Esophagus muscularis mucosa (tissue), 4 donors: ENCODE measurements at regions not wholly inside any gene's neighbourhood (a gene's known extent, or its start where the extent isn't known, plus 50 kb on each side); places are given as distances from the start of the nearest gene placed in this dataset.

ENCODE experiments used
- DNase-seq: peaks from one replicate; pipeline ENCODE4 v3.0.0-alpha.2; 2017; ENCODE audit errors: extremely low spot score
- H3K27ac ChIP-seq, 4 donors: fragments of 200-600 bp; sonication (generic); replicated peaks in 1 of 4; 1 replicate in 3 of 4; 2 replicates in 1 of 4; pipeline ENCODE4 v1.5.1; 2016 to 2019; ENCODE audit warnings: mild to moderate bottlenecking in 1 of 4
- H3K27me3 ChIP-seq, 4 donors: fragments of 200-600 bp; sonication (generic); one replicate each; pipeline versions ENCODE4 v1.5.1 to v1.6.0; 2016 to 2019
- H3K36me3 ChIP-seq, 4 donors: fragments of 200-600 bp; sonication (generic); one replicate each; pipeline ENCODE4 v1.5.1; 2016 to 2019
- H3K4me1 ChIP-seq, 4 donors: fragments of 200-600 bp; sonication (generic); one replicate each; pipeline ENCODE4 v1.5.1; 2016 to 2019
- H3K4me3 ChIP-seq, 4 donors: fragments of 200-600 bp; sonication (generic); 1 replicate in 2 of 4; 2 replicates in 2 of 4; pipeline ENCODE4 v1.5.1; 2016 to 2019; ENCODE audit warnings: mild to moderate bottlenecking in 4 of 4, moderate library complexity in 1 of 4
- H3K9me3 ChIP-seq, 4 donors: fragments of 200-600 bp; sonication (generic); 1 replicate in 3 of 4; 2 replicates in 1 of 4; pipeline ENCODE4 v1.5.1; 2016 to 2019
- CTCF ChIP-seq, 3 experiments: fragments of 200-600 bp in 2 of 3; fragments of 450-650 bp in 1 of 3; sonication (generic) in 2 of 3; IDR thresholded peaks; one replicate each; pipeline ENCODE4 v1.5.1; 2017 to 2019; ENCODE audit warnings: antibody characterized with exemption in 3 of 3, mild to moderate bottlenecking in 2 of 3, moderate library complexity in 1 of 3
- EP300 ChIP-seq: sonication (generic); formaldehyde crosslinking; IDR thresholded peaks from one replicate; pipeline ENCODE4 v1.6.1; 2017; ENCODE audit warnings: antibody characterized with exemption
- POLR2A ChIP-seq: fragments of 450-650 bp; IDR thresholded peaks from one replicate; pipeline ENCODE4 v1.6.1; 2017; ENCODE audit warnings: antibody characterized with exemption, moderate library complexity, mild to moderate bottlenecking, low read depth
- POLR2AphosphoS5 ChIP-seq, 2 donors: sonication (generic); formaldehyde crosslinking; IDR thresholded peaks; one replicate each; pipeline ENCODE4 v1.6.1; 2017; ENCODE audit warnings: antibody characterized with exemption in 2 of 2
- WGBS: methylation state at CpG from one replicate; pipeline ENCODE4 v1.1.5; 2018; 5-methylcytosine and 5-hydroxymethylcytosine counted together
- intact Hi-C: fragments of 100-400 bp; cut with DNase I; formaldehyde crosslinking; loops from one replicate; pipeline ENCODE4 v1.15.1; 2023

GRCh38 chr1:39094685-39095084 lies 68.5 kb downstream of the NDUFS5 start:
- no peak overlapping the region for H3K4me3 ChIP-seq
- no peak for DNase-seq
- H3K4me1 ChIP-seq, result peaks cover 3 to 34% (median 22%) of the 10 kb centered on the region in 4 donors
- no peak for TF ChIP-seq EP300
- TF ChIP-seq CTCF (IDR thresholded peaks at IDR 0.05), result no peak
- TF ChIP-seq POLR2AphosphoS5 (IDR thresholded peaks at IDR 0.05), result no peak
- TF ChIP-seq POLR2A, result no peak
- H3K9me3 ChIP-seq, result no peaks in the 10 kb centered on the region
- intact Hi-C loops, result loop anchor here (10.0 kb wide), 1 partner anchor 240 kb away; no protein-coding TSS in a partner anchor
- no peaks in the 10 kb centered on the region for H3K36me3 ChIP-seq
- WGBS, result 89% methylated on average over 7 of the region's 7 CpGs
- no peaks in the 10 kb centered on the region for H3K27me3 ChIP-seq
- H3K27ac ChIP-seq, result no peak overlapping the region

- 0% methylated on average over 2 of the region's 6 CpGs for WGBS
- Histone ChIP-seq H3K9me3 (no peaks in the 10 kb centered on the region), H3K27me3 (no peaks in the 10 kb centered on the region), H3K27ac (no peak overlapping the region), H3K36me3 (no peaks in the 10 kb centered on the region), H3K4me1 (peaks cover 18 to 30% (median 23%) of the 10 kb centered on the region in 4 donors), H3K4me3 (no peak overlapping the region)
- no peak for TF ChIP-seq POLR2A
- peak; percentile 62 to 85 (median 82) for TF ChIP-seq CTCF (IDR thresholded peaks at IDR 0.05)
- TF ChIP-seq POLR2AphosphoS5 (IDR thresholded peaks at IDR 0.05), result peak in 1 of 2 donors; percentile 25
- TF ChIP-seq EP300, result no peak
- intact Hi-C loops, result loop anchor here (2.0 to 10.0 kb wide), 2 partner anchors 236 to 440 kb away; no protein-coding TSS in a partner anchor
- DNase-seq, result no peak
Observed at GRCh38 chr1:39098546-39099250, 72.5 kb downstream of the NDUFS5 start.

- Histone ChIP-seq H3K4me1 (peaks cover 41 to 64% (median 50%) of the 10 kb centered on the region in 4 donors), H3K27me3 (no peaks in the 10 kb centered on the region), H3K4me3 (no peak overlapping the region), H3K27ac (peak overlapping the region; percentile 96 to 99 (median 98)), H3K36me3 (no peaks in the 10 kb centered on the region), H3K9me3 (no peaks in the 10 kb centered on the region)
- DNase-seq, result no peak
- TF ChIP-seq CTCF (IDR thresholded peaks at IDR 0.05) (peak; percentile 79 to 92 (median 84)), POLR2A (no peak)
- intact Hi-C loops, result loop anchor here (2.0 kb wide), 1 partner anchor 156 kb away; no protein-coding TSS in a partner anchor
- WGBS, result 29% methylated on average over 11 of the region's 11 CpGs
Observed at GRCh38 chr1:39102537-39103327, 76.6 kb downstream of the NDUFS5 start.

GRCh38 chr1:39103328-39104157 lies 77.4 kb downstream of the NDUFS5 start:
- peaks cover 49 to 65% (median 56%) of the 10 kb centered on the region in 4 donors for H3K4me1 ChIP-seq
- no peaks in the 10 kb centered on the region for H3K27me3 ChIP-seq
- 66% methylated on average over 6 of the region's 6 CpGs for WGBS
- TF ChIP-seq POLR2AphosphoS5 (IDR thresholded peaks at IDR 0.05), result no peak
- TF ChIP-seq EP300, result no peak
- no peak for TF ChIP-seq CTCF (IDR thresholded peaks at IDR 0.05)
- TF ChIP-seq POLR2A, result no peak
- no peaks in the 10 kb centered on the region for H3K9me3 ChIP-seq
- H3K4me3 ChIP-seq, result peak overlapping the region in 1 of 4 donors; percentile 78
- peak overlapping the region; percentile 96 to 99 (median 98) for H3K27ac ChIP-seq
- DNase-seq, result no peak
- intact Hi-C loops, result loop anchor here (2.0 kb wide), 2 partner anchors 87 to 155 kb away; no protein-coding TSS in a partner anchor
- no peaks in the 10 kb centered on the region for H3K36me3 ChIP-seq
